Retinal pigment epithelial cell (primary cell): ENCODE measurements at regions not wholly inside any gene's neighbourhood (a gene's known extent, or its start where the extent isn't known, plus 50 kb on each side); places are given as distances from the start of the nearest gene placed in this dataset.
A peak's percentile ranks its signal among the peaks of the same experiment; 100 is the strongest.

Experiments
- DNase-seq: peaks from one replicate; pipeline ENCODE4 v3.0.0-alpha.2; 2010; ENCODE audit warnings: low read depth
- H3K4me3 ChIP-seq: 2 replicates; pipeline ENCODE4 v1.5.1; 2011; ENCODE audit warnings: mild to moderate bottlenecking, low read length, control low read depth, moderate library complexity
- CTCF ChIP-seq: conservative IDR thresholded peaks from 2 replicates; pipeline ENCODE4 v1.5.1; 2011; ENCODE audit warnings: low read depth, low read length, control low read depth, inconsistent platforms

- DNase-seq: no peak
- no peak for TF ChIP-seq CTCF
- no peak overlapping the region for H3K4me3 ChIP-seq
Measured at GRCh38 chr17:31745964-31746600, 113.0 kb downstream of the COPRS start.

- TF ChIP-seq CTCF: no peak
- no peak overlapping the region for H3K4me3 ChIP-seq
- no peak for DNase-seq
Measured at GRCh38 chr17:31744511-31744951, 114.5 kb downstream of the COPRS start.

GRCh38 chr17:31743797-31744196, 115.2 kb downstream of the COPRS start:
- no peak overlapping the region for H3K4me3 ChIP-seq
- no peak for TF ChIP-seq CTCF
- DNase-seq: no peak

GRCh38 chr17:31741371-31741770, 117.7 kb downstream of the COPRS start:
- TF ChIP-seq CTCF: no peak
- no peak overlapping the region for H3K4me3 ChIP-seq
- DNase-seq: no peak

- no peak overlapping the region for H3K4me3 ChIP-seq
- no peak for TF ChIP-seq CTCF
- peak; percentile 66 for DNase-seq
Measured at GRCh38 chr17:31740611-31741082, 118.4 kb downstream of the COPRS start.

- no peak overlapping the region for H3K4me3 ChIP-seq
- DNase-seq: no peak
- no peak for TF ChIP-seq CTCF
Measured at GRCh38 chr17:31738996-31739699, 119.9 kb downstream of the COPRS start.

GRCh38 chr17:31738488-31738887, 120.6 kb downstream of the COPRS start:
- no peak for DNase-seq
- H3K4me3 ChIP-seq: no peak overlapping the region
- TF ChIP-seq CTCF: no peak
